MM.1S (cell line): ENCODE measurements at regions not wholly inside any gene's neighbourhood (a gene's known extent, or its start where the extent isn't known, plus 50 kb on each side); places are given as distances from the start of the nearest gene placed in this dataset.

Source experiments
- CTCF ChIP-seq: fragments of 300-600 bp; sonication (generic); IDR thresholded peaks from 2 replicates; pipeline ENCODE4 v1.5.1; 2016; ENCODE audit warnings: antibody characterized with exemption, low read length, mixed read lengths
- EZH2 ChIP-seq: fragments of 300-600 bp; sonication (generic); optimal IDR thresholded peaks from 2 replicates; pipeline ENCODE3; 2017; ENCODE audit warnings: low read depth, mild to moderate bottlenecking, antibody characterized with exemption, low read length, mixed read lengths

GRCh38 chr5:128646176-128646575 lies 108.1 kb upstream of the FBN2 start:
- TF ChIP-seq CTCF (no peak), EZH2 (no peak)
